ENCODE measurements at regions not wholly inside any gene's neighbourhood (a gene's known extent, or its start where the extent isn't known, plus 50 kb on each side); places are given as distances from the start of the nearest gene placed in this dataset.

- H3K9me3 ChIP-seq, result no peaks in the 10 kb centered on the region
- no peaks in the 10 kb centered on the region for H3K27me3 ChIP-seq
- no peaks in the 10 kb centered on the region for H3K4me1 ChIP-seq
- H3K36me3 ChIP-seq, result no peaks in the 10 kb centered on the region
- intact Hi-C loops (cut with DNase I), result no loop called here
- no peak for TF ChIP-seq CTCF (IDR thresholded peaks at IDR 0.05)
- no peak for TF ChIP-seq POLR2A (IDR thresholded peaks at IDR 0.05)
- DNase-seq, result no peak
- H3K27ac ChIP-seq, result no peak overlapping the region
- no peak overlapping the region for H3K4me3 ChIP-seq (replicated peaks in 1 of 3)
These were observed 95.9 kb downstream of the DISP1 start for GRCh38 chr1:222910699-222911098.

- TF ChIP-seq CTCF (IDR thresholded peaks at IDR 0.05) (no peak), POLR2A (IDR thresholded peaks at IDR 0.05) (no peak)
- no peak for DNase-seq
- intact Hi-C loops (cut with DNase I), result no loop called here
- Histone ChIP-seq H3K9me3 (no peaks in the 10 kb centered on the region), H3K4me1 (no peaks in the 10 kb centered on the region), H3K27me3 (no peaks in the 10 kb centered on the region), H3K4me3 (replicated peaks in 1 of 3) (no peak overlapping the region), H3K36me3 (no peaks in the 10 kb centered on the region), H3K27ac (no peak overlapping the region)
- WGBS, 2 donors, result 90% methylated on average over 1 of the region's 1 CpG
These were observed 97.0 kb downstream of the DISP1 start for GRCh38 chr1:222911866-222912265.

GRCh38 chr1:222912730-222913129 is 97.9 kb downstream of the DISP1 start:
- H3K27me3 ChIP-seq, result no peaks in the 10 kb centered on the region
- DNase-seq, result no peak
- no peaks in the 10 kb centered on the region for H3K4me1 ChIP-seq
- TF ChIP-seq CTCF (IDR thresholded peaks at IDR 0.05), result no peak
- H3K36me3 ChIP-seq, result no peaks in the 10 kb centered on the region
- H3K4me3 ChIP-seq (replicated peaks in 1 of 3), result no peak overlapping the region
- intact Hi-C loops (cut with DNase I), result no loop called here
- H3K9me3 ChIP-seq, result no peaks in the 10 kb centered on the region
- no peak overlapping the region for H3K27ac ChIP-seq

- WGBS, 2 donors, result 93 to 97% methylated on average over 2 of the region's 2 CpGs
- H3K9me3 ChIP-seq, result no peaks in the 10 kb centered on the region
- no peaks in the 10 kb centered on the region for H3K27me3 ChIP-seq
- intact Hi-C loops (cut with DNase I), result no loop called here
- DNase-seq, result no peak
- H3K36me3 ChIP-seq, result no peaks in the 10 kb centered on the region
- H3K4me1 ChIP-seq, result no peaks in the 10 kb centered on the region
- H3K27ac ChIP-seq, result no peak overlapping the region
- TF ChIP-seq CTCF (IDR thresholded peaks at IDR 0.05), result no peak
- TF ChIP-seq POLR2A (IDR thresholded peaks at IDR 0.05), result no peak
- no peak overlapping the region for H3K4me3 ChIP-seq (replicated peaks in 1 of 3)
These were observed 100.2 kb downstream of the DISP1 start for GRCh38 chr1:222914861-222915632.

- DNase-seq, result no peak
- H3K4me1 ChIP-seq, result no peaks in the 10 kb centered on the region
- TF ChIP-seq CTCF (IDR thresholded peaks at IDR 0.05) (no peak), POLR2A (IDR thresholded peaks at IDR 0.05) (no peak)
- no peak overlapping the region for H3K27ac ChIP-seq
- no peaks in the 10 kb centered on the region for H3K36me3 ChIP-seq
- H3K9me3 ChIP-seq, result no peaks in the 10 kb centered on the region
- intact Hi-C loops (cut with DNase I), result no loop called here
- WGBS, 2 donors, result 83 to 92% methylated on average over 3 of the region's 3 CpGs
- H3K4me3 ChIP-seq (replicated peaks in 1 of 3), result no peak overlapping the region
- H3K27me3 ChIP-seq, result no peaks in the 10 kb centered on the region
These were observed 101.3 kb downstream of the DISP1 start for GRCh38 chr1:222916100-222916499.

Measured in thyroid gland (tissue), 4 donors.